Astrocyte (in vitro differentiated cells and primary cell): ENCODE measurements at regions not wholly inside any gene's neighbourhood (a gene's known extent, or its start where the extent isn't known, plus 50 kb on each side); places are given as distances from the start of the nearest gene placed in this dataset.

Experiments
- DNase-seq: peaks from one replicate; pipeline ENCODE4 v3.0.0-alpha.2; 2010; ENCODE audit warnings: low read depth
- FAIRE-seq: peaks from 2 replicates; lab custom pipeline; 2011; peaks lifted over from hg19 to GRCh38; lab: Jason Lieb, UNC
- H2AFZ ChIP-seq: 2 replicates; pipeline ENCODE4 v1.6.0; 2012; ENCODE audit warnings: low read depth, low read length, inconsistent platforms
- H3K27ac ChIP-seq: 2 replicates; pipeline ENCODE4 v1.5.1; 2011; ENCODE audit warnings: low read depth, low read length, inconsistent platforms
- H3K27me3 ChIP-seq: 2 replicates; pipeline ENCODE4 v1.6.0; 2011; ENCODE audit warnings: low read length, inconsistent platforms; ENCODE audit not compliant: insufficient read depth
- H3K36me3 ChIP-seq: 2 replicates; pipeline ENCODE4 v1.5.1; 2011; ENCODE audit warnings: low read length, inconsistent platforms; ENCODE audit not compliant: insufficient read depth
- H3K4me1 ChIP-seq: 2 replicates; pipeline ENCODE4 v1.5.1; 2011; ENCODE audit warnings: low read length, inconsistent platforms; ENCODE audit not compliant: insufficient read depth
- H3K4me2 ChIP-seq: 2 replicates; pipeline ENCODE4 v1.6.0; 2012; ENCODE audit warnings: low read length, inconsistent platforms
- H3K4me3 ChIP-seq: 2 replicates; pipeline ENCODE4 v1.5.1; 2011; ENCODE audit warnings: low read depth, mild to moderate bottlenecking, low read length, inconsistent platforms; ENCODE audit not compliant: insufficient read depth
- H3K79me2 ChIP-seq: 2 replicates; pipeline ENCODE4 v1.6.0; 2012; ENCODE audit warnings: mild to moderate bottlenecking, low read length, inconsistent platforms; ENCODE audit not compliant: insufficient read depth
- H3K9ac ChIP-seq: 2 replicates; pipeline ENCODE4 v1.6.0; 2012; ENCODE audit warnings: mild to moderate bottlenecking, low read length, inconsistent platforms
- H3K9me3 ChIP-seq: 2 replicates; pipeline ENCODE4 v1.5.1; 2012; ENCODE audit warnings: low read depth, mild to moderate bottlenecking, low read length, inconsistent platforms; ENCODE audit not compliant: insufficient read depth
- H4K20me1 ChIP-seq: 2 replicates; pipeline ENCODE4 v1.6.0; 2012; ENCODE audit warnings: low read length, inconsistent platforms; ENCODE audit not compliant: insufficient read depth
- H3K27ac Mint-ChIP-seq: one replicate; pipeline ENCODE4 v1.8.0; 2021; ENCODE audit warnings: mild to moderate bottlenecking, mixed read lengths; ENCODE audit not compliant: unreplicated experiment
- H3K27me3 Mint-ChIP-seq: one replicate; pipeline ENCODE4 v1.8.0; 2021; ENCODE audit warnings: low read depth, mixed read lengths; ENCODE audit not compliant: unreplicated experiment
- H3K36me3 Mint-ChIP-seq: one replicate; pipeline ENCODE4 v1.8.0; 2021; ENCODE audit warnings: low read depth, mixed read lengths; ENCODE audit not compliant: unreplicated experiment
- H3K4me1 Mint-ChIP-seq: one replicate; pipeline ENCODE4 v1.8.0; 2021; ENCODE audit warnings: low read depth, mixed read lengths; ENCODE audit not compliant: unreplicated experiment
- H3K4me3 Mint-ChIP-seq: one replicate; pipeline ENCODE4 v1.8.0; 2021; ENCODE audit warnings: mild to moderate bottlenecking, moderate library complexity, mixed read lengths; ENCODE audit not compliant: unreplicated experiment
- H3K9me3 Mint-ChIP-seq: one replicate; pipeline ENCODE4 v1.8.0; 2021; ENCODE audit warnings: mild to moderate bottlenecking, mixed read lengths; ENCODE audit not compliant: unreplicated experiment
- CTCF ChIP-seq: IDR thresholded peaks from 2 replicates; pipeline ENCODE4 v1.5.1; 2011; ENCODE audit warnings: low read depth, mild to moderate bottlenecking, inconsistent platforms, low read length, moderate library complexity; ENCODE audit not compliant: insufficient read depth
- EZH2 ChIP-seq: IDR thresholded peaks from 2 replicates; pipeline ENCODE4 v1.6.1; 2012; ENCODE audit warnings: mild to moderate bottlenecking, low read length, inconsistent platforms; ENCODE audit not compliant: insufficient read depth

GRCh38 chr19:37303591-37304171 lies 67.2 kb upstream of the ZNF527 start:
- Mint-ChIP-seq H3K4me1 (no peaks in the 10 kb centered on the region), H3K27me3 (peaks cover 2% of the 10 kb centered on the region), H3K27ac (no peak overlapping the region), H3K36me3 (no peaks in the 10 kb centered on the region), H3K4me3 (no peak overlapping the region), H3K9me3 (peaks cover 12% of the 10 kb centered on the region)
- no peak for DNase-seq
- FAIRE-seq, result no peak
- Histone ChIP-seq H3K9ac (no peak overlapping the region), H3K36me3 (no peaks in the 10 kb centered on the region), H2AFZ (peak overlapping the region; percentile 26), H3K27me3 (no peaks in the 10 kb centered on the region), H3K4me2 (peak overlapping the region; percentile 46), H3K9me3 (no peaks in the 10 kb centered on the region), H3K4me3 (no peak overlapping the region), H4K20me1 (no peaks in the 10 kb centered on the region), H3K27ac (no peak overlapping the region), H3K4me1 (no peaks in the 10 kb centered on the region), H3K79me2 (no peaks in the 10 kb centered on the region)
- no peak for TF ChIP-seq CTCF
- no peak for TF ChIP-seq EZH2

- Mint-ChIP-seq H3K9me3 (peaks cover 12% of the 10 kb centered on the region), H3K36me3 (no peaks in the 10 kb centered on the region), H3K27me3 (peaks cover 2% of the 10 kb centered on the region), H3K4me1 (no peaks in the 10 kb centered on the region), H3K27ac (no peak overlapping the region), H3K4me3 (no peak overlapping the region)
- no peak for FAIRE-seq
- no peaks in the 10 kb centered on the region for H3K4me1 ChIP-seq
- H3K79me2 ChIP-seq, result no peaks in the 10 kb centered on the region
- no peak overlapping the region for H3K27ac ChIP-seq
- H4K20me1 ChIP-seq, result no peaks in the 10 kb centered on the region
- H3K9me3 ChIP-seq, result peaks cover 4% of the 10 kb centered on the region
- no peaks in the 10 kb centered on the region for H3K27me3 ChIP-seq
- no peak overlapping the region for H3K4me3 ChIP-seq
- H2AFZ ChIP-seq, result no peak overlapping the region
- no peak overlapping the region for H3K9ac ChIP-seq
- no peak for TF ChIP-seq EZH2
- no peak for TF ChIP-seq CTCF
- DNase-seq, result no peak
- H3K36me3 ChIP-seq, result no peaks in the 10 kb centered on the region
- peak overlapping the region; percentile 46 for H3K4me2 ChIP-seq
These were observed 66.6 kb upstream of the ZNF527 start for GRCh38 chr19:37304190-37304883.

GRCh38 chr19:37304884-37305255 lies 66.0 kb upstream of the ZNF527 start:
- H3K27ac Mint-ChIP-seq, result no peak overlapping the region
- no peak overlapping the region for H3K4me3 Mint-ChIP-seq
- peaks cover 2% of the 10 kb centered on the region for H3K27me3 Mint-ChIP-seq
- peaks cover 12% of the 10 kb centered on the region for H3K9me3 Mint-ChIP-seq
- no peak for DNase-seq
- no peaks in the 10 kb centered on the region for H3K27me3 ChIP-seq
- no peaks in the 10 kb centered on the region for H3K36me3 Mint-ChIP-seq
- H3K4me1 ChIP-seq, result no peaks in the 10 kb centered on the region
- H3K4me1 Mint-ChIP-seq, result no peaks in the 10 kb centered on the region
- TF ChIP-seq EZH2 (no peak), CTCF (no peak)
- H4K20me1 ChIP-seq, result no peaks in the 10 kb centered on the region
- no peak overlapping the region for H3K4me3 ChIP-seq
- no peak overlapping the region for H3K27ac ChIP-seq
- FAIRE-seq, result no peak
- H3K4me2 ChIP-seq, result no peak overlapping the region
- no peaks in the 10 kb centered on the region for H3K36me3 ChIP-seq
- peaks cover 4% of the 10 kb centered on the region for H3K9me3 ChIP-seq
- H3K79me2 ChIP-seq, result no peaks in the 10 kb centered on the region
- H2AFZ ChIP-seq, result no peak overlapping the region
- H3K9ac ChIP-seq, result no peak overlapping the region
